HG02763 (cell line): ENCODE measurements at regions not wholly inside any gene's neighbourhood (a gene's known extent, or its start where the extent isn't known, plus 50 kb on each side); places are given as distances from the start of the nearest gene placed in this dataset.
"Not testable (repeated sequence)": the region's sequence is repeated elsewhere in the genome, so short reads cannot be mapped to it uniquely, and the experiment has no call there.

Experiments
- ATAC-seq: cut with Tn5 transposase; IDR thresholded peaks from one replicate; pipeline ENCODE4 v1.9.1; 2021; ENCODE audit warnings: mild to moderate bottlenecking, moderate library complexity; ENCODE audit not compliant: unreplicated experiment

DNA sequence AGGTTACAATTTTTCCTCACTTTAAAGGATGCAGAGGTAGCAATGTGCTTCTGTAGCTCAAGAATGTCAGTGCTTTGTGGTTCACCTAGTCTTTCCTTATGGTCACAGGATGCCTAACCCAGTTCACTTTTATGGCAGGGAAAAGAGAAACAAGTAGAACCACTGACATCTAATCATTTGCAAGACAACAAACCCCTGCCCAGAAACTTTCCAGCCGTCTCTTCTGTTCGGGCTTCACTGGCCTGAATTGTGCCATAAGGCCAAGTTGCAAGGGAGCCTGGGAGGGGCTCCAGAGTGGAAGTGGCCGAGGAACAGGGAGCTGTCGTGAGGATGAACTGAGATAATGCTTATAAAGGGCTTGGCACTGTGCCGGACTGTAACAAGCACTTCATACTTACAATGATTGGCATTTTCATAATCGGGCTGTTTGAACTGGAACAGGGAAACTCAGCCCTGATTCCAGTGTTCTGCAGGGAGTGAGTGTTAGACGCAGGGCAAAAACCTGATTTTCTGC, 212.6 kb downstream of the BCAS1 start:
- ATAC-seq: no peak

DNA sequence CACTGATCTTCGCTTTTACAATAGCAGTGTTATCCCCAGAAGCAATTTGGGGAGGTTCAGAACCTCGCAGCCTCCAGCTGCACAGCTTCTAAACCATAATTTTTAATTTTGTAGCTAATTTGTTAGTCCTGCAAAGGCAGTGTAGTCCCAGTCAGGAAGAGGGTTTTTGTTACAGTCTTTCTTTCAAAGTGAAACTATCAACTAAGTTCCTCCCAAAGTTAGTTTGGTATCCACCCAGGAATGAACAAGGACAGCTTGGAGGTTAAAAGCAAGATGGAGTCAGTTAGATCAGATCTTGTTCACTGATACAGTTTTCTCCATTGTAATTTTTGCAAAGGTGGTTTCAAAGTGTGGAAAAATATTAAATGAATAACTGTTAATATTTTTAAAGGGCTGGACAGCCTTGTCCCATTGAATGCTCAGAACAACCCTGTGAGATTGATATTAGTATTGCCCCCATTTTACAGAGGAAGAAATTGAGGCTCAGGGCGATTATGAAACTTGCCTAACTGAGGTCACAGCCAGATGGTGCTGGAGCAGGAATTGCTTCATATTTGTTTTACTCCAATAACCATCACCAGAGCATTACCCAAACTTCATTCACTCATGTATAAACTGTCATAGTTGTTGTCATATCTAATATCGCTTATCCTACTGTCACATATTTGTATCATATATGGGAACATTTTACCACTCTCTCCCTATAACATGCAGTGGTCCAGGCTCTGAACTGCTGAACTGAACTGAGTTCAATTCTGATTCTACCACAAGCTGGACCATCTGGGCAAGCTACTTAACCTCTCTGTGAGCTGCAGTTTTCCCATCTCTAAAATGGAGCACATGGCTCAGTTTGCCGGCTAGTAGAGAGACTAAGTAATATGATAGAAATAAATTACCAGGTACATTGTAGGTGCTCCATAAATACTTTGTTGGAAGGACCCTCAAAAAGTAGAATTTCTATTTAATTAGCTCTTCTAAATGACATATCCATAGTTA, 213.8 kb downstream of the BCAS1 start:
- no peak for ATAC-seq

DNA sequence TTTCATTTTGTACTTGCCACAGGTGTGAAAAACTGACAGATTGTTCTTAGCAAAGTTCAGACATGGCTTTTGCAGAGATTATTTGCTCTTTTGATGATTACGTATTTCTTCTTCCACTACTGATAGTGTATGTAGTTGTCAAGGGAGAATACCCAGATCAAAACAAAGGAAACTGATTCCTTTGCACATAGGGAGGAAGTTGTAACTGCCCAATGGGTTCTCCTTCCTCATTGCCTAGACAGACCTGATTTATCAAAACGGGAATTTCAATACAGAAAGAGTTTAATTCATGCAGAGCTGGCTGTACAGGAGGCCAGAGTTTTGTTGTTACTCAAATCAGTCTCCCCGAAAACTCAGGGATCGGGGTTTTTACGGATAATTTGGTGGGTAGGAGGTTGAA, 214.7 kb downstream of the BCAS1 start:
- no peak for ATAC-seq

DNA sequence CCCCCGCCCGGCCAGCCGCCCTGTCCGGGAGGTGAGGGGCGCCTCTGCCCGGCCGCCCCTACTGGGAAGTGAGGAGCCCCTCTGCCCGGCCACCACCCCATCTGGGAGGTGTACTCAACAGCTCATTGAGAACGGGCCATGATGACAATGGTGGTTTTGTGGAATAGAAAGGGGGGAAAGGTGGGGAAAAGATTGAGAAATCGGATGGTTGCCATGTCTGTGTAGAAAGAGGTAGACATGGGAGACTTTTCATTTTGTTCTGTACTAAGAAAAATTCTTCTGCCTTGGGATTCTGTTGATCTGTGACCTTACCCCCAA, 215.8 kb downstream of the BCAS1 start:
- ATAC-seq: not testable (repeated sequence)

DNA sequence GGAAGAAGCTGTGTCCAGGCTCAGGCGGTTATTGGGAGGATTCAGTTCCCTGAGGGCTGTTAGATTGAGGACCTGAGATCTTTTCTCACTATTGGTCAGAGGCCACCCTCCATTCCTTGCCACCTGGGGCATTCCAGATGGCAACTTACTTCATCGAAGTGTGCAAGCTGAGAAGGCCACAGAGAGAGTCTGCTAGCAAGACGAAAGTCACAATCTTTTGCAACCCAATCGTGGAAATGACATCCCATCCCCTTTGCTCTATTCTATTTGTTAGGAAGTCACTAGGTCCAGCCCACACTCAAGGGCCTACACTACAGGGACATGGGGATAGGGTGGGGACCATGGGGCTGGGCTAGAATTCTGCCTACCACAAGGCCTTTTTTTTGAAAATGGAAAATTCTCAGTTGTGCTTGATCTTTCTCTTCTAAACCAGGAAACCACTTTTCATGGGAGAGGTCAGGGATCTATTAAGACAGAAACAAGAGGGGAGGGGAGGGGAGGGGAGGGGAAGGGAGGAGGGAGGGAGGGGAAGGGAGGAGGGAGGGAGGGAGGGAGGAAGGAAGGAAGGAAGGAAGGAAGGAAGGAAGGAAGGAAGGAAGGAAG, 217.2 kb downstream of the BCAS1 start:
- no peak for ATAC-seq

DNA sequence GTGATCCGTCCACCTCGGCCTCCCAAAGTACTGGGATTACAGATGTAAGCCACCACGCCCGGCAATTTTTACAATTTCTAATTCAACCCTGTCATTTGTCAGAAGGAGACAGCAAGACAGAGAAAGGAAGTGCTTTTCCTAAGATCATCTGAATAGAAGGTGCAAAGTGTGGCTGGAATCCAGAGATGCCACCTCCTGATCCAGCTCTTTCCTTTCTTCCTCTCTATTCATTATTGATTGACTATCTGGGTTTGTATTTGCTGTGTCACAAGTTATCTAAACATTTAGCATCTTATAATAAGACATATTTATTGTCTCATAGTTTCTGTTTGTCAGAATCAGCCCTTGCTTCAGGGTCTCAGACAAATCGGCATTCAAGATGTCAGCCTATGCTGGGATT, 217.7 kb downstream of the BCAS1 start:
- ATAC-seq: no peak

DNA sequence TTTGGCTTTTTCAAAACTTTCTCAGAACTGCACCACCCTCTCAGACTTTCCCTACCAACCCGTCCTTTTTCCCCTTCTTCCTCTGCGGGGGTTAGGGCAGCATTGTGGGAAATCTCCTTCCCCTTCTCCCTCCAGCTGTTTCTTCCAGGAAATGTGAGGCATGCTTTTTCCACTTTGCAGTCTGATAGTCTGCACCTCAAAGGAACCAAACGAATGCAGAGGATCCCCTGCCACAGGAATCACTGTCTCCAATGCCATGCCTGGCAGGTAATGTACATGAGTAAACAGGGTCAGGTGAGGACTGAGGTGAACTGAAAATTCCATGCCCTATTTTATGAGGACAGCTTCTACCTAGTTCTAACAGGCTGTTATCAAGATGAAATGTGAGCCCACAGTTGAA, 218.4 kb downstream of the BCAS1 start:
- ATAC-seq: no peak

DNA sequence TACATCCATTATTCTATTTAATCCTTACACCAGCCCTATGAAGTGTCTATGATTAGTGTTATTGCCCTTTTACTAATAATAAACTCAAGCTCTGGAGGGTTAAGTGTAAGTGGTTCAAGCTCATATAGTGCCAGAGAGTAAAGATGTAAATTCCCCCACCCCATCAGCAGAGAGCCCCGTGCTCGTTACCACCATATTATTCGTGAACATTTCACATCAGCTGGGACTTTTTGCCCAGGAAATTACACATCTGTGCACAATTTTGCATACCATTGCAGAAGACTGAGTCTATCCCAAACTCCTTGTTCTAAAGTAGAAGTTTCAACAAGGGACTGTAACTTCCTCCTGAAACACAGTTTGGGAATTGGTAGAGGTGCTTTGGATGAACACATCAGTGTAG, 220.1 kb downstream of the BCAS1 start:
- ATAC-seq: no peak

DNA sequence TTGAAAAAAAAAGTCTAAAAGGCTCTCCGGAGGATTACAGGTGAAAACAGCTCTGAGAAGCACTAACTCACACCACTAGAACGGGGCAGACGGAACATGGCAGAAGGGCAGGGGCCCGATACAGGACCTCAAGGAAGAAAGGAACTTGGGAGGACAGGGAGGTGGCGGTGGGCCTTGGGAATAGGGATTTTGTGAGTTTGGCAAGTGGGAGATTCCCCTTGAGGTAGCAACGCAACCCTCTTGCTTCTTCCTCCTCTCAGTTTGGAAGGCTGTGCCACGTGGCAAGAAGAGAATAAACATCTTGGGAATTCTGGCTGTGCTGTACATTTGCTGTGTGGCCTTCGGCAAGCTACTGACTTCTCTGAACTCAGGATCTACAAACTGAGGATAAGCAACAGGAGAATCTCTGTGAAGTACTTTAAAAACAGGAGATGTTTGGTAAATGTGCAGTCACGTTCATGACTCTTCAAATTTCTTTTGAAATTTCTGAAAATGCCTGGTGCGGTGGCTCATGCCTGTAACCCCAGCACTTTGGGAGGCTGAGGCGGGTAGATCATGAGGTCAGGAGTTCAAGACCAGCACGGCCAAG, 220.8 kb downstream of the BCAS1 start:
- ATAC-seq: no peak

DNA sequence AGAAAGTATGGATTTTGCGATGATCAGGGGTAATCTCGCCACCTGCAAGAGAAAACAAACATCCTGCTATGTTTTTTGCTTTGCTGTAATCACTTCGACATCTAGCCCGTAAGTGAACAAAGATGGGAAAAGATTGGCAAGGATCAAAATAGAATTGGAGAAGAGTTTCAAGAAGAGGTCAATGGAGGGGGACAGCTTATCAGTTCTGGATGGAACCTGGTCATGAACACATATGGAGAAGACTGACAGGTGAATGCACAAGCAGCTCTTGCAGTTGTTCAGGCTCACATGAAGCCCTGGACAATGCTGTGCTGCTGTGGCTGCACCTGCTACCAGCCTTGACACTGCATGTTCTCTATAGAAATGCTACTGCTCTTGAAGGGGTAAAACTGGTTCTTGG, 222.1 kb downstream of the BCAS1 start:
- ATAC-seq: no peak

DNA sequence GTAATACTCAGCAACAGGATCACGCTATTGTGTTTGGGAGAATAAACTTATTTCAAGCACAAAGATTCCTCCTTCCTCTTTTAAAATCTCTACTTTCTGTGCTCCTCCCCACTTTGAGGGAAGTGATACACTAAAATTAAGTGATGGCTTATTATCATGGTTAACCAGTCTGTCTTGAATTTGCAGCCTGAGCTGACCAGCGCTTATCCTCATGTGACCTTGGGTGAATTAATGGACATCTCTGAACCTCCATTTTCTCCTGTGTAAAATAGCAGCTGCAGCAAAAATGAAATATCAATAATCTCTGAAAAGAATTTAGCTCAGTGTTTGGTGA, 222.6 kb downstream of the BCAS1 start:
- ATAC-seq: no peak

DNA sequence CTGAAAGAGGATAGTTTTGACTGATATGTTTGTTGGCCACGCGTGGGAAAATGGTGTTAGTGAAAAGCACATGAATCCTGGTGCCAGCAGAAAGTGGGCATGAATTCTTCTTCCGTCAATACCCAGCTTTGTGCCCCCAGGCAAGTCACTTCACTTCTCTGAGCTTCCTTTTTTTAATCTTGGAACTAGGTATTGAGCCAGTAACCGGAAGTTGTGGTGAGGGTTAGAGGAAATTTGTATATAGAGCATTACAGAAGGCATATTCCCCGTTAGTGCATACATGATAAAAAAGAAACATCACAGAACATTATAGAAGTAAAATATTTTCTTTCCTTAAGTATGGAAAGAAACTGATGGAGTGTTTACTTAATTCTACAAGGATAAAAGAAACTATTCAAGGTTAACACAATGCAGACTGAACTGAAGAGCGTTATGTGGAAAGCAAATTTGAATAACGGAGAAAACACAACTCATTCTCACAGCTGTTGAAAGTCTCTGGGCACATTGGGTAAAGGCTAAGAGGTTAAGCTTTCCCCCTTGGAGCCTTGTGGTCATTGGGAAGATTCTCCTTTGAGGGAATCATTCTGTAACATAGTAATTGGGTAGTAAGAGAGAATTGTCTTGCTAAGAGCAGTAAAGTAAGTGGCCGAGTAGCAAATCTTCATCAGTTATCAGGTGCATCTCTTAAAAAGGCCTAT, 223.1 kb downstream of the BCAS1 start:
- no peak for ATAC-seq

DNA sequence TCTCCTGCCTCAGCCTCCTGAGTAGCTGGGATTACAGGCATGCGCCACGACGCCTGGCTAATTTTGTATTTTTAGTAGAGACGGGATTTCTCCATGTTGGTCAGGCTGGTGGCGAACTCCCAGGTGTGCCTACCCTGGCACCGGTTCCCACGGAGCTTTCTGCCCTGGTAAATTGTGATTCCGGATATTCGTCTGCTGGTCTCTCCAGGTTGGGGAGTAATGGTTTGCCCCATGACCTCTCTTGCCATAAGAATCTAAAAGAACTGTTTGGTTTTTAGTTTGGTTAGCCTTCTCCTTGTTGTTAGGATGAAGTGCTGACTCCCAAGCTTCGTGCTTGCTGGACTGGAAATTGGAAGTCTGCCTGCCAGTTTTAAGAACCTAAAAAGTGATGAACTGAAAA, 223.8 kb downstream of the BCAS1 start:
- no peak for ATAC-seq

DNA sequence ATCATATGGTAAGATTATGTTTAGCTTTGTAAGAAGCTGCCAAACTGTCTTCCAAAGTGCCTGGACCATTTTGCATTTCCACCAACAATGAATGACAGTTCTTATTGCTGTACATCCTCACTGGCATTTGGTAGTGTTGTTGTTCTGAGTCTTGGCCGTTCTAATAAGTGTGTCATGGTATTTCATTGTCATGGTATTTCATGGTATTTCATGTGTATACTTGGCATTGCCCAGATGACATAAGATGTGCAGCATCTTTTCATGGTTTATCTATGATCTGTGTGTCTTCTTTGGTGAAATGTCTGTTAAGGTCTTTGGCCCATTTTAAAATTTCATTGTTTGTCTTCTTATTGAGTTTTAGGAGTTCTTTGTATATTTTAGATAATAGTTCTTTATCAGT, 224.4 kb downstream of the BCAS1 start:
- ATAC-seq: no peak

DNA sequence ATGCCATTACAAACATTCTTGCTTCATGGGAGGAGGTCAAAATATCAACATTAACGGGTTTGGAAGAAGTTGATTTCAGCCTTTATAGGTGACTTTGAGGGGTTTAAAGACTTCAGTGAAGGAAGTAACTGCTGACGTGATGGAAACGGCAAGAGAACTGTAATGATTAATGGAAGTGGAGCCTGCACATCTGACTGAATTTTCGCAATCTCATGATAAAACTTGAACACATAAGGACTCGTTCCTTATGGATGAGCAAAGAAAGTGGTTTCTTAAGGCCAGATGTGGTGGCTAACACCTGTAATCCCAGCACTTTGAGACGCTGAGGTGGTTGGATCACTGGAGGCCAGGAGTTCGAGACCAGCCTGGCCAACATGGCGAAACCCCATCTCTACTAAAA, 226.1 kb downstream of the BCAS1 start:
- ATAC-seq: no peak

DNA sequence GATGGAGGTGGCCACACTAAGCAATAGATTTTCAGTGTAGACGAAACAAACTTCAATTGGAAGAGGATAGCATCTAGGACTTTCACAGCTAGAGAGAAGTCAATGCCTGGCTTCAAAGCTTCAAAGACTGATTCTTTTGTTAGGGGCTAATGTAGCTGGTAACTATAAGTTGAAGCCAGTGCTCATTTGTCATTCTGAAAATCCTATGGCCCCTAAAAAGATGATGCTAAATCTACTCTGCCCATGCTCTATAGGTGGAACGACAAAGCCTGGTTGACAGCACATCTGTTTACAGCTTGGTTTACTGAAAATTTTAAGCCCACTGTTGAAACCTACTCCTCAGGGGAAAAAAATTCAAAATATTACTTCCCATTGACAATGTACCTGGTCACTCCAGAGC, 226.7 kb downstream of the BCAS1 start:
- no peak for ATAC-seq

DNA sequence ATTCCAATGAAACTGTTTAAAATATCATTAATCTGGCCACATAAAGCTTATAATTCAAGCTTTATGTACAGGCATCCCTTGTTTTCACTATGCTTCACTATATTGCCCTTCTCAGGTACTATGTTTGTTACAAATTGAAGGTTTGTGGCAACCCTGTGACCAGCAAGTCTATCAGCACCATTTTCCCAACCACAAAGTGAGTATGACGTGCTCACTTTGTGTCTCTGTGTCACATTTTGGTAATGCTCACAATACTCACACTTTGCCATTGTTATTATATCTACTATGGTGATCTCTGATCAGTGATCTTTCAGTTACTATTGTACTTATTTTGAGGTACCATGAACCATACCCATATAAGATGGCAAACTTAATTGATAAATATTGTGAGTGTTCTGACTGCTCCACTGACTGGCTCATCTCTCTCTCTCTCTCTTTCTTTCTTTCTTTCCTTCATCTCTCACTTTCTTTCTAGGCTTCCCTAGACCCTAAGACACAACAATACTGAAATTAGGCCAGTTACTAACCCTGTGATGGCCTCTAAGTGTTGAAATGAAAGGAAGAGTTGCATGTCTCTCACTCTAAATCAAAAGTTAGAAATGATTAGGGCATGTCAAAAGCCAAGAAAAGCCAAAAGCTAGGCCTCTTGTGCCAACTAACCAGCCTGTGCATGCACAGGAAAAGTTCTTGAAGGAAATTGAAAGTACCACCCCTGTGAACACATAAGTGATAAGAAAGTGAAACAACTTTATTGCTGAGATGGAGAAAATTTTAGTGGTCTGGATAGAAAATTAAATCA, 227.9 kb downstream of the BCAS1 start:
- ATAC-seq: no peak

DNA sequence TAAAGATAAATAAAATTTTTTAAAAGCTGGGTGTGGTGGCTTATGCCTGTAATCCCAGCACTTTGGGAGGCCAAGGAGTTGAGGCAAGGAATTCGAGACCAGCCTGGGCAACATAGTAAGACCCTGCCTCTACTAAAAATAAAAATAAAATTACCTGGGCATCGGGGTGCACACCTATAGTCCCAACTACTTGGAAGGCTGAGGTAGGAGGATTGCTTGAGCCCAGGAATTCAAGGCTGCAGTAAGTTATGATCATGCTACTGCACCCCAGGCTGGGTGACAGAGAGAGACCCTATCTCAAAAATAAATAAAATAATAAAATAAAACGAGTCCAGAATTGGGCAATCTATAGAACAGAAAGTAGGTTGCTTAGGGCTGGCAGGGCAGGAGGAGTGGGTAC, 228.7 kb downstream of the BCAS1 start:
- no peak for ATAC-seq

DNA sequence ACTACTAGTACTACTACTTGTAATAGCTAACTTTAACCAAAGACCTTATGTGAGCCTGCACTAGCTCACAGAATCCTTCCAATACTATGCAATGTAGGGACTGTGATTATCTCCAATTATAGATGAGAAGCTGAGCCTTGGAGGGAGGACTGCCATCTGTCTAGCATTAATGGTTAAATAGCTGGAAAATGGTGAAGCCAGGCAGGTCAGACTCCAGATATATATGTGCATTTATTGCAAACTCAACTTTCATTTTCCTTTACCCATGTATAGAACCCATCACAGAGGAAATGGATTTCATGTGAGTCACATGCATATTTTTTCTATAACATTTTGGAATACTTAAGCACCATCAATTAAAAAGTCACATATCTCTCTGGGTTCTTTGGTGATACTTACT, 229.9 kb downstream of the BCAS1 start:
- ATAC-seq: no peak

DNA sequence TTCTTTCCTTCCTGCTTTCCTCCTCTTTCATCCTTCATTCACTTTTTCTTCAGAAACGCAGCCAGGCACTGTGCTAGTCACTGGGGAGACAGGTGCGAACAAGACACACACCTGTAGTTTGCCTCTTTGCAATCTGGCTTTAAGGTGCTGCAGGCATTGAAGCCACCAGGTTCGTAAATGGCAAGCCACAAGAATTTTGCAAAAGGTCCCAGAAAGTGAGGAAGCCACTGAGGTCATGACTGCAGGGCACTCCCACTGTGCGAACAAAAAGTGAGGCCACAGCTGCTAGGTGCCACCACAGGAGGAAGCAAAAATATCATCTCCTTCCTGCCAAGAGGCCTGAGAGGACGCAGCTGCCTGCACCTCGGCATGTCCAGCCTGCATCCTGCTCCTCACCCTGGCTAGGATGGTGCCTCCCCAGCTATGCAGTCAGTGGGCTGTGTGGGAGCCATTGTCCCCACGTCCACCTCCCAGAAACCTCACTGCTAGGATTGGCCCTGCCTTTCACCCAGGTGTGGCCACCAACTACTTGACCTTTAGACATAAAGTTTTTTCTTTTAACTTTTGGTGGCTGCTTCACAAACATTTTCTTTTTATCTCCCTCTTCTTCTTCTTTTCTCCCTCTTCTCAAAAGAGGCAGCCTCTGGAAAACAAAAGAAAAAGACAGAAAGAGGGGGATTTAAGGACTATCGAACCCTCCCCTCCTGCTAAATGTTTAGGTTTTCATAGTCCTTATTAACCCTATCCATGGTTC, 230.8 kb downstream of the BCAS1 start:
- peak; percentile 57 for ATAC-seq
